H9 (cell line): ENCODE measurements at regions not wholly inside any gene's neighbourhood (a gene's known extent, or its start where the extent isn't known, plus 50 kb on each side); places are given as distances from the start of the nearest gene placed in this dataset.

Experiments used
- DNase-seq: peaks from one replicate; pipeline ENCODE4 v3.0.0-alpha.2; 2017
- H2AFZ ChIP-seq: one replicate; pipeline ENCODE4 v1.6.1; 2013; ENCODE audit warnings: mild to moderate bottlenecking, low read length, control low read depth, moderate library complexity
- H2AK5ac ChIP-seq: 2 replicates; pipeline ENCODE4 v1.6.1; 2013; ENCODE audit warnings: low read length, control low read depth, mixed read lengths; ENCODE audit not compliant: insufficient read length
- H2BK120ac ChIP-seq: one replicate; pipeline ENCODE4 v1.6.1; 2013; ENCODE audit warnings: low read depth, mild to moderate bottlenecking, low read length, control low read depth, inconsistent platforms; ENCODE audit not compliant: poor library complexity, severe bottlenecking
- H2BK12ac ChIP-seq: 2 replicates; pipeline ENCODE4 v1.6.1; 2013; ENCODE audit warnings: low read length, control low read depth, mixed read lengths, low read depth; ENCODE audit not compliant: insufficient read length
- H2BK15ac ChIP-seq: 2 replicates; pipeline ENCODE4 v1.6.1; 2013; ENCODE audit warnings: low read depth, low read length, control low read depth
- H2BK20ac ChIP-seq: one replicate; pipeline ENCODE4 v1.6.1; 2013; ENCODE audit warnings: low read depth, mild to moderate bottlenecking, low read length, control low read depth, inconsistent platforms; ENCODE audit not compliant: poor library complexity, severe bottlenecking
- H2BK5ac ChIP-seq: 2 replicates; pipeline ENCODE4 v1.6.1; 2013; ENCODE audit warnings: low read length, control low read depth, mixed read lengths; ENCODE audit not compliant: insufficient read length
- H3K14ac ChIP-seq: 2 replicates; pipeline ENCODE4 v1.6.1; 2013; ENCODE audit warnings: low read length, control low read depth; ENCODE audit not compliant: insufficient read depth
- H3K18ac ChIP-seq: 2 replicates; pipeline ENCODE4 v1.6.1; 2013; ENCODE audit warnings: low read depth, mild to moderate bottlenecking, mixed read lengths, low read length, control low read depth; ENCODE audit not compliant: insufficient read length
- H3K23ac ChIP-seq: 2 replicates; pipeline ENCODE4 v1.6.1; 2013; ENCODE audit warnings: low read length, control low read depth, mixed read lengths, low read depth; ENCODE audit not compliant: insufficient read length
- H3K23me2 ChIP-seq: 2 replicates; pipeline ENCODE4 v1.6.1; 2013; ENCODE audit warnings: low read depth, mild to moderate bottlenecking, mixed read lengths, low read length, control low read depth; ENCODE audit not compliant: insufficient read length, poor library complexity, severe bottlenecking
- H3K27ac ChIP-seq: 2 replicates; pipeline ENCODE4 v1.5.1; 2013; ENCODE audit warnings: low read length, control low read depth, mixed read lengths, low read depth; ENCODE audit not compliant: insufficient read length
- H3K27me3 ChIP-seq: 2 replicates; pipeline ENCODE4 v1.6.1; 2013; ENCODE audit warnings: low read length, control low read depth, inconsistent platforms; ENCODE audit not compliant: insufficient read depth
- H3K4ac ChIP-seq: 2 replicates; pipeline ENCODE4 v1.6.1; 2013; ENCODE audit warnings: low read depth, mild to moderate bottlenecking, control low read depth, inconsistent platforms, low read length, moderate library complexity
- H3K4me1 ChIP-seq: 2 replicates; pipeline ENCODE4 v1.6.1; 2013; ENCODE audit warnings: low read length, control low read depth, inconsistent platforms; ENCODE audit not compliant: insufficient read depth
- H3K4me2 ChIP-seq: 2 replicates; pipeline ENCODE4 v1.6.1; 2013; ENCODE audit warnings: low read length, control low read depth, mixed read lengths; ENCODE audit not compliant: insufficient read length, insufficient read depth
- H3K56ac ChIP-seq: 2 replicates; pipeline ENCODE4 v1.6.1; 2013; ENCODE audit warnings: low read depth, mild to moderate bottlenecking, mixed read lengths, low read length, control low read depth; ENCODE audit not compliant: insufficient read length
- H3K79me1 ChIP-seq: 2 replicates; pipeline ENCODE4 v1.6.1; 2013; ENCODE audit warnings: low read depth, mild to moderate bottlenecking, moderate library complexity, low read length, control low read depth, inconsistent platforms; ENCODE audit not compliant: insufficient read depth, poor library complexity, severe bottlenecking
- H3K79me2 ChIP-seq: 2 replicates; pipeline ENCODE4 v1.6.1; 2013; ENCODE audit warnings: low read length, control low read depth, inconsistent platforms; ENCODE audit not compliant: insufficient read depth
- H3K9ac ChIP-seq: 2 replicates; pipeline ENCODE4 v1.6.1; 2013; ENCODE audit warnings: low read length, control low read depth, mixed read lengths; ENCODE audit not compliant: insufficient read length; ENCODE audit errors: extremely low read depth
- H3K9me3 ChIP-seq: one replicate; pipeline ENCODE4 v1.6.1; 2013; ENCODE audit warnings: low read depth, low read length, inconsistent platforms; ENCODE audit not compliant: control insufficient read depth
- H3T11ph ChIP-seq: one replicate; pipeline ENCODE4 v1.6.1; 2013; ENCODE audit warnings: mild to moderate bottlenecking, low read length, control low read depth, inconsistent platforms
- H4K20me1 ChIP-seq: one replicate; pipeline ENCODE4 v1.6.1; 2013; ENCODE audit not compliant: control insufficient read depth, insufficient read length, insufficient read depth
- H4K5ac ChIP-seq: 2 replicates; pipeline ENCODE4 v1.6.1; 2013; ENCODE audit warnings: low read depth, mild to moderate bottlenecking, mixed read lengths, low read length, control low read depth; ENCODE audit not compliant: insufficient read length
- H4K8ac ChIP-seq: replicated peaks from 2 replicates; pipeline ENCODE4 v1.6.1; 2013; ENCODE audit warnings: low read length, control low read depth, mixed read lengths, low read depth; ENCODE audit not compliant: insufficient read length
- H4K91ac ChIP-seq: 2 replicates; pipeline ENCODE4 v1.6.1; 2013; ENCODE audit warnings: low read depth, mild to moderate bottlenecking, moderate library complexity, mixed read lengths, low read length, control low read depth; ENCODE audit not compliant: insufficient read length
- H3K27ac Mint-ChIP-seq, 3 experiments: 2 replicates in 2 of 3; 3 replicates in 1 of 3; pipeline ENCODE4 v1.8.0; 2020 to 2021; ENCODE audit warnings: mixed read lengths in 3 of 3, mild to moderate bottlenecking in 1 of 3, moderate library complexity in 1 of 3
- H3K27me3 Mint-ChIP-seq: 2 replicates; pipeline ENCODE4 v1.8.0; 2021; ENCODE audit warnings: low read depth, mild to moderate bottlenecking, moderate library complexity, mixed read lengths
- H3K36me3 Mint-ChIP-seq, 3 experiments: 2 replicates in 2 of 3; 3 replicates in 1 of 3; pipeline ENCODE4 v1.8.0; 2020 to 2021; ENCODE audit warnings: low read depth in 3 of 3, mixed read lengths in 3 of 3; ENCODE audit not compliant: insufficient read depth in 1 of 3
- H3K4me1 Mint-ChIP-seq, 2 experiments: 2 replicates each; pipeline ENCODE4 v1.8.0; 2020; ENCODE audit warnings: mixed read lengths in 2 of 2
- H3K4me3 Mint-ChIP-seq, 2 experiments: 2 replicates in 1 of 2; 3 replicates in 1 of 2; pipeline ENCODE4 v1.8.0; 2020 to 2021; ENCODE audit warnings: mild to moderate bottlenecking in 2 of 2, mixed read lengths in 2 of 2, moderate library complexity in 1 of 2
- H3K9me3 Mint-ChIP-seq, 2 experiments: 2 replicates in 1 of 2; 3 replicates in 1 of 2; pipeline ENCODE4 v1.8.0; 2020; ENCODE audit warnings: mild to moderate bottlenecking in 2 of 2, mixed read lengths in 2 of 2, moderate library complexity in 1 of 2
- CTCF ChIP-seq: fragments of 200-600 bp; sonication (generic); conservative IDR thresholded peaks from 3 replicates; pipeline ENCODE4 v1.8.0; 2021; ENCODE audit warnings: antibody characterized with exemption, mild to moderate bottlenecking
- WGBS: extraction: QIAGEN DNeasy Blood & Tissue Kit; methylation state at CpG from one replicate; pipeline ENCODE4 v1.1.7; 2013; ENCODE audit warnings: missing lambda C conversion rate, low lambda C conversion rate, mixed read lengths; ENCODE audit not compliant: insufficient read length; ENCODE audit errors: extremely low coverage; 5-methylcytosine and 5-hydroxymethylcytosine counted together

- peak overlapping the region; percentile 70 to 97 (median 95) for H3K27ac Mint-ChIP-seq
- Histone ChIP-seq H3K9me3 (no peaks in the 10 kb centered on the region), H3K14ac (0 out of 2 replicates have a peak overlapping the region, but pooled peaks have one; percentile 3), H4K5ac (no peak overlapping the region), H4K91ac (no peak overlapping the region), H3K9ac (peak overlapping the region; percentile 3), H3T11ph (no peak overlapping the region), H4K20me1 (no peaks in the 10 kb centered on the region), H3K4me2 (peak overlapping the region; percentile 63), H2BK120ac (no peak overlapping the region), H2BK12ac (no peak overlapping the region), H3K27me3 (no peaks in the 10 kb centered on the region), H4K8ac (no peak overlapping the region), H3K56ac (no peak overlapping the region), H3K27ac (no peak overlapping the region), H3K23me2 (peaks cover 3% of the 10 kb centered on the region), H3K23ac (no peak overlapping the region), H2BK5ac (no peak overlapping the region), H2AFZ (no peak overlapping the region), H3K4ac (no peak overlapping the region), H3K4me1 (peaks cover 2% of the 10 kb centered on the region; the same call in 1 of the 2 replicates), H3K79me1 (no peaks in the 10 kb centered on the region), H3K79me2 (no peaks in the 10 kb centered on the region), H2BK15ac (no peak overlapping the region), H2AK5ac (no peak overlapping the region), H2BK20ac (no peak overlapping the region), H3K18ac (no peak overlapping the region)
- no CpG with 5 or more reads among the region's 29 CpGs for WGBS
- H3K4me1 Mint-ChIP-seq, result peaks cover 48% of the 10 kb centered on the region in 2 experiments
- peak; percentile 56; the same call in 2 of the 3 replicates for TF ChIP-seq CTCF
- H3K36me3 Mint-ChIP-seq, result peaks cover 0 to 4% (median 3%) of the 10 kb centered on the region in 3 experiments; a peak in 2 of 7 replicates
- H3K9me3 Mint-ChIP-seq, result peaks cover 0 to 3% of the 10 kb centered on the region in 2 experiments; a peak in 1 of 5 replicates
- peak; percentile 86 for DNase-seq
- H3K27me3 Mint-ChIP-seq, result no peaks in the 10 kb centered on the region
- H3K4me3 Mint-ChIP-seq, result peak overlapping the region; percentile 79 to 83
Measured at GRCh38 chr10:29142516-29143314, 146.2 kb upstream of the LYZL1 start.
